Tibial artery (tissue), 4 donors: ENCODE measurements at regions not wholly inside any gene's neighbourhood (a gene's known extent, or its start where the extent isn't known, plus 50 kb on each side); places are given as distances from the start of the nearest gene placed in this dataset.

Source experiments
- DNase-seq, 2 donors: peaks; one replicate each; pipeline ENCODE4 v3.0.0-alpha.2; 2019
- H3K27ac ChIP-seq, 2 donors: fragments of 200-600 bp; sonication (generic) in 1 of 2; 1 replicate in 1 of 2; 2 replicates in 1 of 2; pipeline ENCODE4 v1.5.1; 2018 to 2019; ENCODE audit warnings: mild to moderate bottlenecking in 1 of 2
- H3K27me3 ChIP-seq, 2 donors: fragments of 200-600 bp; sonication (generic) in 1 of 2; one replicate each; pipeline versions ENCODE4 v1.5.1 to v1.6.0; 2016 to 2019
- H3K36me3 ChIP-seq, 3 donors: fragments of 200-600 bp; sonication (generic) in 2 of 3; one replicate each; pipeline ENCODE4 v1.5.1; 2016 to 2019; ENCODE audit warnings: mild to moderate bottlenecking in 2 of 3
- H3K4me1 ChIP-seq, 4 donors: fragments of 200-600 bp; sonication (generic) in 2 of 4; 1 replicate in 3 of 4; 2 replicates in 1 of 4; pipeline ENCODE4 v1.5.1; 2016 to 2019
- H3K4me3 ChIP-seq, 2 donors: fragments of 200-600 bp; sonication (generic) in 1 of 2; 1 replicate in 1 of 2; 2 replicates in 1 of 2; pipeline ENCODE4 v1.5.1; 2018 to 2019; ENCODE audit warnings: mild to moderate bottlenecking in 2 of 2
- H3K9me3 ChIP-seq, 3 donors: fragments of 200-600 bp; sonication (generic) in 1 of 3; one replicate each; pipeline ENCODE4 v1.5.1; 2016 to 2019
- intact Hi-C: fragments of 100-400 bp; cut with DNase I; formaldehyde crosslinking; loops from one replicate; pipeline ENCODE4 v1.15.0; 2023; ENCODE audit warnings: low total_unique reads
- TF ChIP-seq, protein P1 (sequence below), 2 experiments: fragments of 200-600 bp in 1 of 2; fragments of 450-650 bp in 1 of 2; IDR thresholded peaks; one replicate each; pipeline ENCODE4 v1.5.1; 2017 to 2019; ENCODE audit warnings: antibody characterized with exemption in 2 of 2, mild to moderate bottlenecking in 1 of 2, moderate library complexity in 1 of 2

- H3K27me3 ChIP-seq: no peaks in the 10 kb centered on the region
- H3K36me3 ChIP-seq: no peaks in the 10 kb centered on the region
- no peak for DNase-seq
- H3K4me1 ChIP-seq: no peaks in the 10 kb centered on the region
- H3K27ac ChIP-seq: no peak overlapping the region
- H3K4me3 ChIP-seq: no peak overlapping the region
- intact Hi-C loops: no loop called here
- TF ChIP-seq, protein P1, sequence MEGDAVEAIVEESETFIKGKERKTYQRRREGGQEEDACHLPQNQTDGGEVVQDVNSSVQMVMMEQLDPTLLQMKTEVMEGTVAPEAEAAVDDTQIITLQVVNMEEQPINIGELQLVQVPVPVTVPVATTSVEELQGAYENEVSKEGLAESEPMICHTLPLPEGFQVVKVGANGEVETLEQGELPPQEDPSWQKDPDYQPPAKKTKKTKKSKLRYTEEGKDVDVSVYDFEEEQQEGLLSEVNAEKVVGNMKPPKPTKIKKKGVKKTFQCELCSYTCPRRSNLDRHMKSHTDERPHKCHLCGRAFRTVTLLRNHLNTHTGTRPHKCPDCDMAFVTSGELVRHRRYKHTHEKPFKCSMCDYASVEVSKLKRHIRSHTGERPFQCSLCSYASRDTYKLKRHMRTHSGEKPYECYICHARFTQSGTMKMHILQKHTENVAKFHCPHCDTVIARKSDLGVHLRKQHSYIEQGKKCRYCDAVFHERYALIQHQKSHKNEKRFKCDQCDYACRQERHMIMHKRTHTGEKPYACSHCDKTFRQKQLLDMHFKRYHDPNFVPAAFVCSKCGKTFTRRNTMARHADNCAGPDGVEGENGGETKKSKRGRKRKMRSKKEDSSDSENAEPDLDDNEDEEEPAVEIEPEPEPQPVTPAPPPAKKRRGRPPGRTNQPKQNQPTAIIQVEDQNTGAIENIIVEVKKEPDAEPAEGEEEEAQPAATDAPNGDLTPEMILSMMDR (IDR thresholded peaks at IDR 0.05): no peak
- no peaks in the 10 kb centered on the region for H3K9me3 ChIP-seq
These were observed 101.8 kb downstream of the TNFAIP3 start for GRCh38 chr6:137968901-137969300.

DNA sequence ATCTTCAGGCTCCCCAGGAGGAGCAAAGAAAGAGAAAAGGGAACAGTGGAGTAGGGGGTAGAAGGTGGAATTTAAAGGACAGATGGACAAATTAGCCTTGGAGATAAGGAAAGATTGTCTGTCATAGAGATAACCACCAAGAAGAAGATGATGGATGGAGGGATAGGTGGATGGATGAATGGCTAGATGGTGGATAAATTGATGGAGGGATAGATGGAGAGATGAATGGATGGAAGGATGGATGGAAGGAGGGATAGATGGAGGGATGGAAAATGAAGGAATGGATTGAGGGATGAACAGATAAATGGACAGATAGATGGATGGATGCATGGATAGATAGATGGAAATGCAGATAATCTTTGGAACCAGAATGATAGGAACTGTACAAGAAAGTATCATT, 102.8 kb downstream of the TNFAIP3 start:
- intact Hi-C loops: no loop called here
- no peaks in the 10 kb centered on the region for H3K4me1 ChIP-seq
- H3K9me3 ChIP-seq: no peaks in the 10 kb centered on the region
- H3K4me3 ChIP-seq: no peak overlapping the region
- TF ChIP-seq, protein P1 (IDR thresholded peaks at IDR 0.05): no peak
- H3K27me3 ChIP-seq: no peaks in the 10 kb centered on the region
- DNase-seq: no peak
- H3K36me3 ChIP-seq: no peaks in the 10 kb centered on the region
- no peak overlapping the region for H3K27ac ChIP-seq

GRCh38 chr6:137970368-137970767, 103.3 kb downstream of the TNFAIP3 start:
- Histone ChIP-seq H3K27me3 (no peaks in the 10 kb centered on the region), H3K9me3 (no peaks in the 10 kb centered on the region), H3K4me3 (no peak overlapping the region), H3K36me3 (no peaks in the 10 kb centered on the region), H3K4me1 (no peaks in the 10 kb centered on the region), H3K27ac (no peak overlapping the region)
- TF ChIP-seq, protein P1 (IDR thresholded peaks at IDR 0.05): no peak
- intact Hi-C loops: no loop called here
- no peak for DNase-seq

- Histone ChIP-seq H3K4me1 (no peaks in the 10 kb centered on the region), H3K9me3 (no peaks in the 10 kb centered on the region), H3K4me3 (no peak overlapping the region), H3K27me3 (no peaks in the 10 kb centered on the region), H3K27ac (no peak overlapping the region), H3K36me3 (no peaks in the 10 kb centered on the region)
- TF ChIP-seq, protein P1 (IDR thresholded peaks at IDR 0.05): no peak
- no peak for DNase-seq
- intact Hi-C loops: no loop called here
These were observed 106.1 kb downstream of the TNFAIP3 start for GRCh38 chr6:137973201-137973600.

- TF ChIP-seq, protein P1 (IDR thresholded peaks at IDR 0.05): peak; percentile 4 to 15
- Histone ChIP-seq H3K9me3 (no peaks in the 10 kb centered on the region), H3K4me1 (no peaks in the 10 kb centered on the region), H3K4me3 (no peak overlapping the region), H3K36me3 (no peaks in the 10 kb centered on the region), H3K27me3 (no peaks in the 10 kb centered on the region), H3K27ac (no peak overlapping the region)
- intact Hi-C loops: no loop called here
- no peak for DNase-seq
These were observed 108.3 kb downstream of the TNFAIP3 start for GRCh38 chr6:137975188-137975940.
